RWPE2 (cell line): ENCODE measurements at regions not wholly inside any gene's neighbourhood (a gene's known extent, or its start where the extent isn't known, plus 50 kb on each side); places are given as distances from the start of the nearest gene placed in this dataset.

Source experiments
- ATAC-seq: fragments of 200-7000 bp; cut with Tn5 transposase; 3 replicates; pipeline ENCODE4 v1.9.1; 2021; ENCODE audit warnings: low read depth
- DNase-seq: peaks from one replicate; pipeline ENCODE4 v3.0.0-alpha.2; 2020; ENCODE audit warnings: low spot score
- H3K27ac ChIP-seq: fragments of 450-650 bp; 2 replicates; pipeline ENCODE4 v1.5.1; 2017; ENCODE audit warnings: mild to moderate bottlenecking; ENCODE audit not compliant: poor library complexity, severe bottlenecking
- H3K27me3 ChIP-seq: fragments of 250-450 bp; sonication (Bioruptor Pico); 2 replicates; pipeline ENCODE4 v1.5.1; 2021; ENCODE audit warnings: mild to moderate bottlenecking, moderate library complexity; ENCODE audit not compliant: insufficient read depth, poor library complexity, severe bottlenecking
- H3K36me3 ChIP-seq: fragments of 250-450 bp; sonication (Bioruptor Pico); 2 replicates; pipeline ENCODE4 v1.5.1; 2020; ENCODE audit warnings: low read depth, mild to moderate bottlenecking, moderate library complexity
- H3K4me1 ChIP-seq: fragments of 250-450 bp; sonication (Bioruptor Pico); 2 replicates; pipeline ENCODE4 v1.5.1; 2021; ENCODE audit warnings: mild to moderate bottlenecking, moderate library complexity; ENCODE audit not compliant: insufficient read depth, poor library complexity, severe bottlenecking
- H3K4me3 ChIP-seq: fragments of 250-450 bp; sonication (Bioruptor Pico); 2 replicates; pipeline ENCODE4 v1.5.1; 2021; ENCODE audit warnings: mild to moderate bottlenecking, moderate library complexity; ENCODE audit not compliant: severe bottlenecking
- H3K9me3 ChIP-seq: fragments of 250-450 bp; sonication (Bioruptor Pico); 2 replicates; pipeline ENCODE4 v1.5.1; 2021; ENCODE audit warnings: mild to moderate bottlenecking, moderate library complexity; ENCODE audit not compliant: severe bottlenecking
- TF ChIP-seq, protein P1 (sequence below): fragments of 450-650 bp; IDR thresholded peaks from one replicate; pipeline ENCODE4 v1.5.1; 2017; ENCODE audit warnings: mild to moderate bottlenecking, moderate library complexity; ENCODE audit not compliant: poor library complexity, severe bottlenecking

DNA sequence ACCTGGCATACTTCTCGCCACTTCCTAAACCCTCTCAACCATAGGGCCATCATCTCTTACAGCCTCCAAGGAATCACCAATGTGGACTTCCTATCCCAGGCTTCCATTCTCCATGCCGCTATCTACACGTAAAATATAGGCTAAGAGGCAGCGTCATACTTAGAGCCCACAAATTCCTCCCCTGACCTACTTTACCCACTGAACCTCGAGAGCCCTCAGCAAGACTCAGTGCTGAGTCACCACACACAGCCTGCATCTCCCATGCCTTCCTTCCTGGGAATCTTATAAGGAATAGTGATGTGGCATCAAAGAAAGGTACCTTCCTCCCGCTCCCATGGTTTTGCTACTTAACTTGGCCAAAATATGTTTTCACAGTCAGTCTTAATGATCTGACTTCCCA, 435.6 kb upstream of the NFE2L3 start:
- TF ChIP-seq, protein P1, sequence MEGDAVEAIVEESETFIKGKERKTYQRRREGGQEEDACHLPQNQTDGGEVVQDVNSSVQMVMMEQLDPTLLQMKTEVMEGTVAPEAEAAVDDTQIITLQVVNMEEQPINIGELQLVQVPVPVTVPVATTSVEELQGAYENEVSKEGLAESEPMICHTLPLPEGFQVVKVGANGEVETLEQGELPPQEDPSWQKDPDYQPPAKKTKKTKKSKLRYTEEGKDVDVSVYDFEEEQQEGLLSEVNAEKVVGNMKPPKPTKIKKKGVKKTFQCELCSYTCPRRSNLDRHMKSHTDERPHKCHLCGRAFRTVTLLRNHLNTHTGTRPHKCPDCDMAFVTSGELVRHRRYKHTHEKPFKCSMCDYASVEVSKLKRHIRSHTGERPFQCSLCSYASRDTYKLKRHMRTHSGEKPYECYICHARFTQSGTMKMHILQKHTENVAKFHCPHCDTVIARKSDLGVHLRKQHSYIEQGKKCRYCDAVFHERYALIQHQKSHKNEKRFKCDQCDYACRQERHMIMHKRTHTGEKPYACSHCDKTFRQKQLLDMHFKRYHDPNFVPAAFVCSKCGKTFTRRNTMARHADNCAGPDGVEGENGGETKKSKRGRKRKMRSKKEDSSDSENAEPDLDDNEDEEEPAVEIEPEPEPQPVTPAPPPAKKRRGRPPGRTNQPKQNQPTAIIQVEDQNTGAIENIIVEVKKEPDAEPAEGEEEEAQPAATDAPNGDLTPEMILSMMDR = no peak
- ATAC-seq = peak; percentile 56; the same call in 1 of the 3 replicates
- Histone ChIP-seq H3K4me3 (no peak overlapping the region), H3K27ac (no peak overlapping the region), H3K4me1 (no peaks in the 10 kb centered on the region), H3K9me3 (no peaks in the 10 kb centered on the region), H3K36me3 (no peaks in the 10 kb centered on the region), H3K27me3 (peaks cover 9% of the 10 kb centered on the region)
- no peak for DNase-seq

DNA sequence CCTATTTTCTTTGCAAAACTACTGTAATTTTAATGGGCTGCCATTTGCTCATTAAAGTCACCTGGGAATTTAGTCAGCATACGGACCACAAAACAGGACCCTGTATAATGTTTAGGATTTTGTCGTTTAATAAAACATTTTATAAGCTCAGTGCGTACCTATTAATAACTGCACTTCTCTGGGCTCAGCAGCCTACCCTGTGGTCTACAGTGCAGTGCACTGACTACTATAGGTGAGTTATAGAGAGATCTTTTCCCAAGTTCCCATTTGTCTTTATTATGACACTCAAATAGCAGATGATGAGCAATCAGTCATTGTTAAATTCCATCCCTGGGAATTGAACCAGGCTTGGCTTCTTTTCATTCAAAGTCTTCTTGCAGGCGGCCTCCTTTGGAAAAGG, 433.4 kb upstream of the NFE2L3 start:
- Histone ChIP-seq H3K36me3 (no peaks in the 10 kb centered on the region), H3K4me1 (no peaks in the 10 kb centered on the region)

DNA sequence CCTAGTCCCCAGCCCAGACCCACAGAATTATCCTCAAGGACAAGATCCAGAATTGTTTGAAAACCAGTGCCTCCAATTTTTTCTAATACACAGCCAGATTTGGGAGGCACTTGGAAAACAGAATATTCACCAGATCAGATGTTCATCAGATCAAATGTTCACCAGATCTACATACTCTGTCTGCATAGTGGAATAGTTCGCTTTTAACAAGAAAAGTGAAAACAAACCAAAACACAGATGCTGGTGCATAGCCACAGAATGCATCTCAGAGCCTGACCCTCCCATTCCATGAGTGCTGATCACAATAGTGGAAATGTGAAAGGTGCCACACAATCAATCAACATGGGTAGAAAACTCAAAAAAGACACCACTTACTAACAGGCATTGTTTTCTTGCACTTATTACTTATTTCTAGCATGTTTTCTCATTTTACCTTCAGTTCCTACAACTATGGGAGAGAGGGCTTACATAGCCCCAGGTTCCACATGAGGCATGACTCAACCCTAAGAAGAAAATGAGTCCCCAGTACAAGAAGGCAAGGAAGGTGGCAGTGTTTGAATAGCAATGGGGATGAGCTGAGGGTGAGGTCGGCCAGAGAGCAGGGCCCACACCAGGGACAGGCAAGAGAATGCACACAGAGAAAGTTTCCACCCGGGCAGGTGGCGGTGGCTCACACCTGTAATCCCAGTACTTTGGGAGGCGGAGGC, 432.7 kb upstream of the NFE2L3 start:
- Histone ChIP-seq H3K36me3 (no peaks in the 10 kb centered on the region), H3K4me1 (no peaks in the 10 kb centered on the region), H3K27me3 (peaks cover 7% of the 10 kb centered on the region), H3K9me3 (no peaks in the 10 kb centered on the region), H3K27ac (no peak overlapping the region), H3K4me3 (no peak overlapping the region)
- TF ChIP-seq, protein P1 = no peak
- DNase-seq = no peak
- ATAC-seq = no peak

More for the DNA sequence above, 433.4 kb upstream of the NFE2L3 start:
- TF ChIP-seq, protein P1 = no peak
- Histone ChIP-seq H3K27me3 (peaks cover 7% of the 10 kb centered on the region), H3K4me3 (no peak overlapping the region), H3K9me3 (no peaks in the 10 kb centered on the region), H3K27ac (no peak overlapping the region)
- ATAC-seq = no peak
- DNase-seq = no peak

GRCh38 chr7:25720427-25720826, 431.6 kb upstream of the NFE2L3 start:
- ATAC-seq (no peak), DNase-seq (no peak)
- TF ChIP-seq, protein P1 = peak; percentile 44
- H3K27me3 ChIP-seq = peaks cover 7% of the 10 kb centered on the region
- no peak overlapping the region for H3K4me3 ChIP-seq
- H3K27ac ChIP-seq = no peak overlapping the region
- no peaks in the 10 kb centered on the region for H3K4me1 ChIP-seq
- no peaks in the 10 kb centered on the region for H3K36me3 ChIP-seq
- H3K9me3 ChIP-seq = no peaks in the 10 kb centered on the region

DNA sequence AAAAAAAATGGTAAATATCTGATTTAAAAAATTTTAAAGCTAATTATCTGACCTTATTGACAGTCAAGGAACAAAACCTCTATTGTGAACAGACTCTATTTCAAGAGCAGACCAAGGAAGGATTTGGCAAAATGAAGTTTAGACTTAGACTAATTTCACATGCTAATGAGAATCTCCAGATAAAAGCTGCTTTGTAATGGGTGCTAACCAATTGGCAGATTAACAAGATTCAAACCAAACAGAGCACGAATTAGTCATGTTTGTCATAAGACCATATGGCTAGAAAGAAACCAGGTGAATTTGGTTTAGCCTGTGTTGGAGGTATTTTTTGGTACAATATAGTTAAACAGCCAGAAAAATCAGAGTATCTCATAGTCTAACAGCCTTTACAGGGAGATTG, 429.1 kb upstream of the NFE2L3 start:
- DNase-seq = no peak
- TF ChIP-seq, protein P1 = no peak
- ATAC-seq = no peak

More for the DNA sequence above, 429.1 kb upstream of the NFE2L3 start:
- no peaks in the 10 kb centered on the region for H3K36me3 ChIP-seq
- peaks cover 4% of the 10 kb centered on the region for H3K27me3 ChIP-seq
- H3K9me3 ChIP-seq = no peaks in the 10 kb centered on the region
- H3K4me1 ChIP-seq = no peaks in the 10 kb centered on the region
- H3K27ac ChIP-seq = no peak overlapping the region
- H3K4me3 ChIP-seq = no peak overlapping the region
